ENCODE measurements at regions not wholly inside any gene's neighbourhood (a gene's known extent, or its start where the extent isn't known, plus 50 kb on each side); places are given as distances from the start of the nearest gene placed in this dataset.

DNA sequence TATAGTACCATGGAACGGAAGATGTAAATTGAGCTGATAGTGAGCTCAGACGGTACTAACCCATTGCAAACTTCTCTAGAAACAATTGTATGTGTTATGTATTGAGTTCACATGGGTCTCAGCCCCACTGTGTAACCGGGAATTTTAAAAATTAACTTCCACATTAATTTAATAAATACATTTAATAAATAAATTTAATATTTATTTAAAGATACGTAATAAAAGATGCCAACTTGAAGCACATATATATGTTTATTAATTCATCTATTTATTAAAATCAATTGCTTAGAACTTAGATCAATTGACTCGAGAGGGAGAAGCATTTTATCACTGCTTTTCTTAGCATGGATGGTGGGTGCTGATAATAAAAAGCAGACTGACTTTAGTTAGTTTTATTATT is 170.1 kb upstream of the NPVF start:
- TF ChIP-seq POLR2AphosphoS5 (IDR thresholded peaks at IDR 0.05; ENCODE audit: insufficient read depth, low read depth, low read length): no peak
- TF ChIP-seq POLR2A (IDR thresholded peaks at IDR 0.05; ENCODE audit: low read depth, low read length): no peak
